NCI-H2196 treated with DMSO at 0.1 percent for 48 hours (cell line): ENCODE measurements at regions not wholly inside any gene's neighbourhood (a gene's known extent, or its start where the extent isn't known, plus 50 kb on each side); places are given as distances from the start of the nearest gene placed in this dataset.

Experiments used
- DNase-seq: peaks from one replicate; lab custom pipeline; 2025; ENCODE audit not compliant: unreplicated experiment; lab: John Stamatoyannopoulos, UW

DNA sequence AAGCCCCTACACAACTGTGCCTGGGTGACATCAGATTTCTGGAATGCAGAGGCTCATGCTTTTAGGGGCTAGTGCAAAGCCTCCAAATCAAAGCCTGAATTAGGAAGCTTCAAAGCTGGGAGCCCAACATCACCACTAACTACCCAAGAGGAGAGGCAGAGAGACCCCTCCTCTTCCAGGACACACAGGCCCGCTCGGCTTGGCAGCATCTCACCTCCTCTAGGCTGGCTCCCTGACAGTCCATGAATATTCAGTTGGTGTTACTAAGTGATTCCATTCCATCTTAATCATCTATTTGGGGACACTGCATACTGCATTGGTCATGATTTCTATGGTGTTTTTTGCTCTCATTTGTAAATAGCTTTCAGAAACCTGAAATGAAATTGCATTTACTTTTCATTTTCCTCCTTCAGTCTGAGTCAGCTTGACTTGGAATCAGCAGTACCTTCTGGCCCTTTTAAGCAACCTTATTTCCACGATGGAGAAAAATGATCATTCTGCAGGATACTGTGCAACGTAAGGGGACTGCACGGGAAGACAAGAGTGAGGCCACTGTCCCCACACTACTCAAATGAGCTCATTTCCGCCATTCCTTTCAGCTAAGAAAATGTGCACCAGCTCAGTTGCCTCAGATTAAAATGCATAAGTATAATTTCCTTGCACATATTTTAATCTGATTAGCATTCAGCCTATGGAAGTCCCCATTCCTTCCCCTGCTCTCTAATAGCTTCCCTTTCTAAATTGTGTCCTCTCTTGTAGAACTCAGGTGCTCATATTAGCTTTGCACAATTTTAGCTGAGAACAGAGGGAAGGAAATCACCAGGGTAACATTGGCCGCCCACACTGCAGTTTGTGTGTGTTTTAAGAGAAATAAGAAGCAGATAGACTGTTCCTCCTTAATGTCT is 219.9 kb downstream of the RFC3 start:
- DNase-seq, result no peak

DNA sequence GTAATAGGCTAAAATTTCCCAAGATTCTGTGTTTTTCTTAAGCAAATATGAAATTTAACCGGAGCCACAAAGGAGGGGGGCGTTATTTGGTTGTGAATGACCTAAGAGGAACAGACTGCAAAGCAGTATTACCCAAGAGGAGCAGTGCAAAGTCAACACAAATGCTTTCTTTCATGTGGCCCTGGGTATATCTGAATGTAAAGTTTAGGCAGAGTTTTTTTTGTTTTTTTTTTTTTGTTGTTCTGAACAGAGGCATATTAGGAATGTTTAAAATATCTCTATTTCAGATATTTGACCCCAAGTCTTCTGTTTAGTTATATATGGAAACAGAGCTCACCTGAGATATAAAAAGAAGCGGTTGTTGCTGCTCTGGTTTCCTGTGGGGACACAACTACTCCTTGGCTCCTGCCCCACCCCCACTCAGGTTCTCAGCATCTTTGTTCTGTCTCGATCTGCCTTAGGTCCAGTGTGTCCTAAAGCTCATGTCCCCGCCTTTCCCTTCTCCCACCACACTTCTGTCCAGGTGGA is 220.7 kb downstream of the RFC3 start:
- no peak for DNase-seq

DNA sequence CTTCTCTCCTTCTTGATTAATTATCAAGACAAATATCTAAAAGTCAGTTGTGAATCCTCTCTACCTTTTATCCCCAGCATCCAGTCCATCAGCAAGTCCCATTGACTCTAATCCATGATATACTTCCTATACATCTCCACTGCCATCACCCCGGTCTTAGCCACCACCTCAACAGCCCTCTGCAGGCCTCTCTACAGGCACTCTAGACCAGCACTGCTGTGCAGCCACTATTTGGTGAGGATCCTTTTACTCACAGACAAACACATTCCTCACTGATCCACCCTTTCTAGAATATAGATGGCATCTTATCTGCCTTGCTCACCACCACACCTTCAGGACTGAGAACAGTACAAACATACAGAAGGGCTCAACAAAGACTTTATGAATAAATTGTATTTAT is 221.7 kb downstream of the RFC3 start:
- no peak for DNase-seq

DNA sequence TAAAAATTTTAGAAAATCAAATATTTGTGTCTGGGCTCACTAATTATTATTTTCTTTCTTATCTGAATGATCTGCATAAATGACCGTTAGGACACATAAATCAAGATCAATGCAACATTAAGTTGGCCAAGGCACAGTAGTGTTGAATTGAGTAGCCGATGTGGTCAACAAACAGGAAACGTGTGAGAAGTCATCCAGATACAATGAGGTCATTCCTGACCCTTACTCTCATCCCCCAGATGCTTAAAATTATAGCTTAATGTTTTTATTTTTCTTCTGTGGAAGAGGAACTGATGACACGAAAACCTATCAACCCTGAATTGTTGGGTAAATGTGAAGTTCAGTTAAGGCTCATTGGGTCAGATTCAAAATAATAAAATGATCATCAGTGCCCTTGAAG is 222.9 kb downstream of the RFC3 start:
- no peak for DNase-seq

DNA sequence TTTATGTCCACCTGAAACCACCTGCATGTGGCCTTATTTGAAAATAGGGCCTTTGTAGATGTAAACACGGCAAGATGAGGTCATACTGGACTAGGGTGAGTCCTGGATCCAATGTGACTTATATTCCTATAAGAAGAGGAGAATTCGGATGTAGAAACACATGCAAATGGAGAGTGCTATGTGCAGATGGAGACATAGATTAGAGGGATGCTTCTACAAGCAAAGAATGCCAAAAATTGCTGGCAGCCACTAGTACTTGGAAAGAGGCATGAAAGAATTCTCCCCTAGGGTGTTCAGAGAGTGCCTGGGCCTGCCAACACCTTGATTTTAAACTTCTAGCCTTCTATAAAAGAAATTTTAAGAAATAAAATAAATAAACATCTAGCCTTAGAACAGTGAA is 226.1 kb downstream of the RFC3 start:
- DNase-seq, result no peak

DNA sequence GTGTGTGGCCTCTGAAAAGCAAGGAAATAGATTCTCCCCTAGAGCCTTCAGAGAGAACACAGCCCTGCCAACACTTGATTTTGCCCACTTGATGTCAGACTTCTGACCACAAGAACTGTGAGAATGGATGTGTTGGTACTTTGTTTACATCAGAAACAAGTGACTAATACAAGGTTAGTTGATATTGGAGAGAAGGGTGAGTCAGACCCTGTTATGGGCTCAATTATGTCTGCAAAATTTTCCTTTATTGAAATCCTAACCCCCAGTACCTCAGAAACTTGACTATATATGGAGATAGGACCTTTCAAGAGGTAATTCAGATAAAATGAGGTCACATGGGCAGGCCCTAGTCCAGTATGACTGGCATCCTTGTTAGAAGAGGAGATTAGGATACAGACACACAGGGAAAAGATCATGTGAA is 226.7 kb downstream of the RFC3 start:
- DNase-seq, result no peak

DNA sequence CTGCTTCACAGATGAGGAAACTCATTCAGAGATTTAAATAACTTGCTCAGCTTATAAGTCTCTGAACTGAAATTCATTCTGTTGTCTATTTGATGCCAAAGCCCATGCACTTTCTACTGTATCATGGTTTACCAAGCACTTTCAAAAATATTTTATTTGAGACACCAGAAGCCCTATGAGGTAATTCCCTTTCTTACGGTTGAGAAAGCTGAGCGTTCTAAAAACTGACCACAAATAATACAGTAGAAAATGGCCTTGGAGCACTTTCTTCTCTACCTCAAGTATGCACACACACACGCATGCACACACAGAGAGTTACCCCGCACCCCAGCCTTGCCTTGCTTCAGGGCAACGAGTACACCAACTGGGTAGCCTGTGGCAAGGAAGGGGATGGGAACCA is 228.5 kb downstream of the RFC3 start:
- DNase-seq, result no peak

DNA sequence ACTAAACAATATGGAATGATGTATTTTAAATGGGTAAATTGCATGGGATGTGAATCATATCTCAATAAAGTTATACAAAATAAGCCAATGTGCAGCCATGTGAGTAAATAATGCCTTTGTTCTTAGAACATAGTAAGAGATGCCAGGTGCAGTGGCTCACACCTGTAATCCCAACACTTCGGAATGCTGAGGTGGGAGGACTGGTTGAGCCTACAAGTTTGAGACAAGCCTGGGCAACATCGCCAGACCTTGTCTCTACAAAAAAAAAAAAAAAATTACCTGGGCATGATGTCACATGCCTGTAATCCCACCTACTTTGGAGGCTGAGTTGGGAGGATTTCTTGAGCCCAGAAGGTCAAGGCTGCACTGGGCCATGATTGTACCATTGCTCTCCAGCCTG is 230.7 kb downstream of the RFC3 start:
- DNase-seq, result no peak

DNA sequence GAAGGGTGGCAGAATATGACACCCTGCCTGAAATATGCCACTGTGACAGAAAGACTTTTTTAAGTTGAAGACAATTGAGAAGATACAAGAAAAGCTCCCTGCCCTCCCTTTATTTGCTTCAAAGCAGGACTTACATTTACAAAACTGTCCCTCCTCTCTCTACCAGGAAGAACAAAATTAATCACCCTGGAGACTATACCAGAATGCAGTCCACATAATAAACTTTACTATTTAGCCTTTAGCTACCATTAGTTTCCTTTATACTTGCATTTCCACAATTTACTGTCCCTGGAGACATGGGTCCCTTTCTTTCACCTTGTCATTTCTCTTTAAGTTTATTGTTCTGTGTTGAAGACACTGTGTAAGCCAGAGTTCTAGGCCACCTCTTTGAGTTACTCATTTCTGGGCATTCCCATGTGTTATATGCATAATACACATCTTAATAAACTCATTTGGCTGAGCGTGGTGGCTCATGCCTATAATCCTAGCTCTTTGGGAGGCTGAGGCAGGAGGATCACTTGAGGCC is 238.8 kb downstream of the RFC3 start:
- DNase-seq, result no peak

DNA sequence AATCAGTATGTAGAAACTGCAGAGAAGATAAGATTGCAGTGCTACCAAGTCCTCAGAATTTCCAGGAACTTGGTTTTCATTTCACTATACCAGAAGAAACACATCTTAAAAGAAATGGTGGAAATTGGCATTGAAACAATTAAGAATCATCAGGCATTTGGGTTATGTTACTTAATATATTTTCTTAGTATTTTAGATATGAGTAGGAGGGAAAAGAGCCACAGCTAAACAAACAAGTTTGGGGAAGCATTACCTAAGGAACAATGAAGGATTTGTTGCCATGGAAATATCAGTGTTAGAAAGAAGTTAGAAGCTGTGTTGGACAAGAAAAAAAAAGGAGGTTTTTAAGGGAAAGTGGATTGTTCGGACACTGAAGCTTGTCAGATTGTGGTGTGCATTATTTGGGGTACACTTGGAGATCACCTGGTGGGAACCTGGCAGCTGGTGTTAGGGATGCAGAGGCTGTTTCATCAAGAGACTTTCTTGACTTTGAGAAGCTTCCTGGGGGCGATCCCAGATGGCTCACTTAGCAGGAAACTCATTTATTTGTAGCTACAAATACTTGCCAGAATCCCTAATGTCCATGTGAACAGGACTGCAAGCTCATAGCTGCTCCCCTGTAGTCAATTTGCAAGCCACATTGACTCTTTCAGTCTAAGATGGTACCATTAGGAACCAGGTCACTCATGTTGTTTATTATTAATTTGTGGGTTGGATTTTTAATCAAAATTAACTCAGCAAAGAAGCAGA is 246.7 kb downstream of the RFC3 start:
- DNase-seq, result no peak

DNA sequence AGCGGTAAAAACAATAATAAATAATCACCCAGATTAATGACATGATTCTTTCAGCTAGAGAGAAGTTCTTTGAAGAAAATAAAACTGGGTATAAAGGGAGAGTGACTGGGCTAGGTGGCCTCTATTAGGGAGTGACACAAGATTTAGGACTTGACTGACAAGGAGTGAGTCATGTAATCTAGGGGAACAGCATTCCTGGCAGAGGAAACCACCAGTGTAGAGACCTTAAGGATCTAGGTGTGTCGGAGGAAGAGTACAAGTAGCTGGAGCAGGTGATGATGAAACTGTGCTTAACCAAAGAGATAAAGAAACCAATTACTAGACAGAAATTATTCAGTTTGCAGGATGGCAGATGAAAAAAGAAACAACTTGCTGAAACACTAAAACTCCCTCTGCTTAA is 248.0 kb downstream of the RFC3 start:
- DNase-seq, result no peak

DNA sequence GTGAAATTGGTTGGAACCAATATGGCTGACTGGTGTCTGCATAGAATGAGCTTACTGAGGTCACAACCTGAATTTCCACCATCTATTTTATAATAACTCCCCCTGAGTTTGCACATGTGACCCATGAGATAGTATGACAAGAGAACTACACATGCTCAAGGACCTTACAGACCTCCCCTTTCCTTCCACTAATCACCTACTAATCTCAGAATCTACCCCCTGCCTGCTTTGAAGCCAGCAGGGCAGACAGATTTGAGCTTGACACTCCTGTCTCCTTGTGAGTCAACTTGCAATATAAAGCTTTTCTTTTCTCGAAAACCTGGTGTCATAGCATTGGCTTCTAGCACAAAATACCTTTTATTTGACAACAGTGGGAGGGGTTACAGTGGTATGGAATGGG is 248.4 kb downstream of the RFC3 start:
- DNase-seq, result no peak

DNA sequence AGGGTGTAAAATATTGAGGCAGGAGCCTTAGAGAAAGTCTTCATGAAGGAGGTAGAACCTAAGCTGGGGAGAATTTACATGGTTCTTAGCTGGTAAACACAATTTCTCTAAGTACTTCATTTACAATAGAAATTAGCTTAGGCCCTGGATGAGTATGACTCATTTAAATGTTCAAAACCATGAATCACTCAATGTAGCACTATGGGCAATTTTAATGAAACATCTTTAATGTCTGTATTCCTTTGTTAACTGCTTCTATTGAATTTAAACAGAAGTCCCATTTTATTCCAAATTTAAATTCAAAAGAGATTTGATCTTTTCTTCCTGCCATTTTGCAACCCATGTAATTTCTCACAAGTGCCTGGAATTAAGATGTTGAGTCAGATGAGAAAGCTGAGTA is 252.1 kb downstream of the RFC3 start:
- no peak for DNase-seq

DNA sequence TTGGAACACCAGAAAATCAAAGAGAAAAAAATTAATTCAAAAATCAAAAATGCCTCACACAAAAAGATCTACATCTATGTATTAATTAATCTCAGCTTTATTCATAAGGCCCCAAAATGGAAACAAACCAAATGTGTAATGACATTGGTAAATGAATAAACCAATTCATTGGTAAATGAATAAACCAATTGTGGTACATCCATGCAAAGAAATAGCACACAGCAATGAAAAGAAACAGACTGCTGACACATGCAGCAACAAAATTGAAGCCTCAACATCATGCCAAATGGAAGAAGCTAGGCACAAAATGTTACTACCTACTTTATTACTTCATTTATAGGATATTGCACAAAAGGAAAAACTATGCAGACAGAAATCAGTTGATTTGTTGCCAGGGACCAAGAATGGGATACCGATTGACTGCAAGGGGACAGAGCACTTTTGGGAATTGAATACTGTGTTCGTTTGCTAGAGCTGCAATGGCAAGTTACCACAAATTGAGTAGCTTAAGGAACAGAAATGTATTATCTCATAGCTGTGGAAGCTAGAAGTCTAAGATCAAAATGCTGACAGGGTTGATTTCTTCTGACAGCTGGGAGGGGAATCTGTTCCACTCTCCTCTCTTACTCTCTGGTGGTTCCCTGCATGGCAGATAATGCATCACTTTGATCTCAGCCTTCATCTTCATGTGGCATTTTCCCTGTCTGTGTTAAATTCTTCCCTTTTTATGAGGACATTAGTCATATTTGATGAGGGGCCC is 252.8 kb downstream of the RFC3 start:
- DNase-seq, result no peak

DNA sequence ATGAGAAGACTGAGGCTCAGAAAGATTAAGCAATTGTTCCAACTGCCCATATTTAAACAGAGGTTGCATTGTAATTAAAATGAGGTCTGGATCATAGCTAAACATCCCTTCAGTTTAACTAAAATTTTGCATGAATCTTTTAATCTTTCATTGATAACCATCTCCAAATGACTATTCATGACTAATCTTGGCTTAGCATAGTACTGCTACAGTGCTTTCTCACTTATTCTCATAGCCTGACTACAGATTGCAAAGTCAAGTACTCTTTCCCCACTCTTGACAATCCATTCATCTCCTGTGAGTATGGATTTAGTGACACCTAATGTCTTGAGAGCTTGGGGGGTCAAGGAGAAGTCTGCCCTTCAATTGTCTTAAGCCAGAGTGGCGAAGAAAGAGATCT is 258.4 kb downstream of the RFC3 start:
- DNase-seq, result no peak

DNA sequence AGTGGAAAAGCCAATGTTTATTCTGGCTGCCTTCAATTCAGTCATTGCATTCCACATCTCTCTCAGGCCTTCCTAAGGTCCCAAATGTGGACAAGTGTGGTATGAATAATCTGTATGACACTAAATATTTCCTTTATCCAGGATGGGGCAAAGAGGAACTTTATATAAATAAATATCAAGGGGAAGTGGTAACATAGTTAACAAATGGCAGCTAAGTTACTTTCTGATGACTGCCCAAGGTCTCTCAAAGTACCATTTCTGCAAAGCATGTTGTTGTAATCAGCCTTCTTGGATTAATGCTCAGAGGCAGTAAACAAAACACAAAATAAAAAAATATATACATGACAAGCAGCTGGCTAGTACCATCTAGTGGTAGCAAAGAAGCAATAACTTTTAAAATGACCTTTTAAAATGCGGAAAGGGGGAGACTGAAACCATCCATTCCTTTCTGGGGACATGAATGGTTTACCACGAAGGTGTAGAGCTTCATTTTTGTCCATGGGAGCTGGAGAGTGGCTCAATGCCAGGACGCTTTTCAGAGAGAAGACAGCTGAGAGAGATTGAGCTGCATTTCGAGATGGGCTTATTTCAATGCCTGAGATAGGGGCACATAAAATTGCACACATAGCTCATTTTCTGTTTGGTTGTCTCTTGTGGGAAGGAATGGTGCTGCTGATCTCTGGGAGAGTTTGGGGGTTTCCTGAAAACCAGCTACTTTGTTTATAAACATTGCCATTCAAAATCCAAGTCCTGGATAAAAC is 259.2 kb downstream of the RFC3 start:
- DNase-seq, result peak; percentile 0

DNA sequence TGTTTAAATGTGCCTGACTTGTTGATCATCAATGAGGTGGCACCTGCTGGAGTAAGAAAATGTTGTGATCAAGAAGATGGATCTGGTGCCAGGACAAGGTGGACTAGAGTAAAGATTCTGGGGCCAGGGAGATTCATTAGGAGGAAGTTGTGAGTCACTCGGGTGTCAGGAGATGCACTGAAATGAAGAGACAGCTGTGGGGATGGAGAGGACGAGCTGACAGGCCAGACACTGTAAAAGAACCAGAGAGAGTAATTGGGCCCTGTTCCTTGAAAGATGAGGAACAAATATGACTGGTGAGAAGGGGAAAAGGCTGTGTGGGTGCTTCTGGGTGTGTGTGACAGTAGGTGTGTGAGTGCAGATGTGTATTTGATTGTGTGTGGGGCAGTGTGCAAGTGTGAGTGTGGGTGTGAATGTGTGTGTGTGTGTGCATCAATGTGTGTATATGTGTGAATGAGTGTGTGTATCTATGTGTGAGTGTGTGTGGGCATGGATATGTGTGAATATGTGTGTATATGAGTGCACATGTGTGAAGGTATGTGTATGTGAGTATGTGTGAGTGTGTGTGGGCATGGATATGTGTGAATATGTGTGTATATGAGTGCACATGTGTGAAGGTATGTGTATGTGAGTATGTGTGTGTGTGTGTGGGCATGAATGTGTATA is 260.5 kb downstream of the RFC3 start:
- DNase-seq, result no peak

DNA sequence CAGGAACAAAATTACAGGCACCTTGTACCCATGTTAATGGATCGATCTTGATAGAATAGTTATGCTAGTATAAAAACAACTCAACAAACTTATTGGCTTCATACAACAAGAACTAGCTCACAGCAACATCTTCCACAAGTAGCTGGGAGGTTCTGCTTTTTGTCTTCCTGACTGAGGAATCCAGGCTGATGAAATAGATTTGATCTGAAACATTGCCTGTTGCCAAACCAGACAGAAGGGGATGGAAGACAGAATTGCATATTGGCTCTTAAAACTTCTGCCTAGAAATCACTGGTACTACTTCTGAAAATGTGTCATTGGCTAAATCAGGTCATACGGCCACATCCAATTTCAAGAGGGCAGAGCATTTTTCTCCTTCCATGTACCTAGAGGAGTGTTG is 267.3 kb downstream of the RFC3 start:
- no peak for DNase-seq

DNA sequence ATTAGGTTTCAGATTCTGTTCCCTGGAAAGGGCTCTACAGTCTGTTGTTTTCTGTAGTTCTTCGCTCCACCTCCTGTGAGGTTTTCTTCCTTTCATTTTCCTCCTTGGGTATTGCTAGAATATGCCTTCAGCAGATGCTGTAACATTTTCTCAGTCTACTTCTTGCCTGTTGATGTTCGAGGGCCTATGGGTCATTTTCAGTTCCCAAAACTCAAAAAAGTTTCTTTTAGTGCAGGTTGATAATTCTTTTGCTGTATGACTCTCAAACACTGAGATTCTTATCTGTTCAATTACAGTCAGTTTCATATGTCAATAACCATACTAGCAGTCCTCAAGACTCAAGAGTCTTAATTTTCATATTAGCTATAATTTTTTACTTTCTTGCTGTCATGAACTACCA is 268.3 kb downstream of the RFC3 start:
- no peak for DNase-seq

DNA sequence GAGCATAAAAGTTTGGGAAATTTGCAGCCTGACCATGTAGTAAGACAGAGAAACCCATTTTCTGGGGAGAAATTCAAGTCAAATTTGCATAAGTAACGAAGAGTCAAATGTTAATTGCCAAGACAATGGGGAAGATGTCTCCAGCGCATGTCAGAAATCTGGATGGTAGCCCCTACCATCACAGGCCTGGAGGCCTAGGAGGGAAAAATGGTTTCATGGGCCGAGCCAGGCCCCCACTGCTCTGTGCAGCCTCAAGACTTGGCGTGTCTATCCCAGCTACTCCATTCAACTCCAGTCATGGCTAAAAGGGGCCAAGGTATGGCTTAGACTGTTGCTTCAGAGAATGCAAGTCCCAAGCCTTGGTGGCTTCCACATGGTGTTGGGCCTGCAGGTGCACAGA is 269.8 kb downstream of the RFC3 start:
- no peak for DNase-seq
